ENCODE measurements at regions not wholly inside any gene's neighbourhood (a gene's known extent, or its start where the extent isn't known, plus 50 kb on each side); places are given as distances from the start of the nearest gene placed in this dataset.

DNA sequence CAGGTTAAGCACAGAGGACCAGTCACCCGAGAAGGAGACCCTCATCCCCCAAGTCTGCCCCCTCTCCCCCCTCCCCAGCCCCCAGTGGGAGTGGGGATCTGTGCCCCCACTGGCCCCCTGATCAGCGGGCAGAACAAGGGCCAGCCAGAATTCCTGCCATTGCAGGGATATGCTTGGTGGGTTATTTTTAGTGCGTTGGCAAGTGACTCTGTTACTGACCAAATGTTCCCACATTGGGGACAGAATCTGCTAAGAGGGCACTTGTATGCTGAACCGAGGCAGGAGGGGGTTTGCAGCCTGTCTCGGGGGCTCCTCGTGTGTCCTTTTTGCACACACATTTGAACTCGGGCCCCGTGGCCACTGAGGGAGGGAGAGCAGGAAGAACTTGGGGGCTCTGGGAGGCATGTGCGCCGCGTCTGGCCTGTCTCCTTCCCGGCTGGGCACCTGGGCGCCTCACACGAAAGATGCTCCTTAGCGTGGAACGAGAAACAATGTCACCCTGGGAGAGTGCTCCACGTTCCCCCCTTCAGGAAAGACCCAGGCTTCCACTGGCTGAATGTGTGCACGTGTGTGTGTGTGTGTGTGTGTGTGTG is 66.4 kb upstream of the CASZ1 start:
- DNase-seq, result no peak
- TF ChIP-seq EZH2 (IDR thresholded peaks at IDR 0.05; ENCODE audit: borderline replicate concordance, low read depth, low read length, severe bottlenecking), result no peak
- TF ChIP-seq, protein P1, sequence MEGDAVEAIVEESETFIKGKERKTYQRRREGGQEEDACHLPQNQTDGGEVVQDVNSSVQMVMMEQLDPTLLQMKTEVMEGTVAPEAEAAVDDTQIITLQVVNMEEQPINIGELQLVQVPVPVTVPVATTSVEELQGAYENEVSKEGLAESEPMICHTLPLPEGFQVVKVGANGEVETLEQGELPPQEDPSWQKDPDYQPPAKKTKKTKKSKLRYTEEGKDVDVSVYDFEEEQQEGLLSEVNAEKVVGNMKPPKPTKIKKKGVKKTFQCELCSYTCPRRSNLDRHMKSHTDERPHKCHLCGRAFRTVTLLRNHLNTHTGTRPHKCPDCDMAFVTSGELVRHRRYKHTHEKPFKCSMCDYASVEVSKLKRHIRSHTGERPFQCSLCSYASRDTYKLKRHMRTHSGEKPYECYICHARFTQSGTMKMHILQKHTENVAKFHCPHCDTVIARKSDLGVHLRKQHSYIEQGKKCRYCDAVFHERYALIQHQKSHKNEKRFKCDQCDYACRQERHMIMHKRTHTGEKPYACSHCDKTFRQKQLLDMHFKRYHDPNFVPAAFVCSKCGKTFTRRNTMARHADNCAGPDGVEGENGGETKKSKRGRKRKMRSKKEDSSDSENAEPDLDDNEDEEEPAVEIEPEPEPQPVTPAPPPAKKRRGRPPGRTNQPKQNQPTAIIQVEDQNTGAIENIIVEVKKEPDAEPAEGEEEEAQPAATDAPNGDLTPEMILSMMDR (IDR thresholded peaks at IDR 0.05; ENCODE audit: borderline replicate concordance, extremely low read depth, low read length, poor library complexity, severe bottlenecking), result no peak
- no peak for ATAC-seq (ENCODE audit: insufficient read depth, low read depth)
- no peak overlapping the region for H3K27ac ChIP-seq (ENCODE audit: low read length)
- H3K9me3 ChIP-seq (ENCODE audit: insufficient read depth, low read length, severe bottlenecking), result no peaks in the 10 kb centered on the region
- H3K9ac ChIP-seq (ENCODE audit: low read depth, low read length), result no peak overlapping the region
- H3K4me3 ChIP-seq (ENCODE audit: low read depth in 1 of 2, low read length in 2 of 2), result no peak overlapping the region
- peaks cover 11% of the 10 kb centered on the region for H3K4me1 ChIP-seq (ENCODE audit: insufficient read depth, low read length)
- H3K27me3 ChIP-seq (ENCODE audit: insufficient read depth, low read length, poor library complexity), result peaks cover 42% of the 10 kb centered on the region
- H3K4me2 ChIP-seq (ENCODE audit: insufficient read depth, low read length), result no peak overlapping the region
- H4K20me1 ChIP-seq (ENCODE audit: insufficient read depth, low read length), result peaks cover 11% of the 10 kb centered on the region
- H3K36me3 ChIP-seq (ENCODE audit: insufficient read depth, low read length), result no peaks in the 10 kb centered on the region
- no peak overlapping the region for H2AFZ ChIP-seq (ENCODE audit: low read depth, low read length)
- no peaks in the 10 kb centered on the region for H3K79me2 ChIP-seq (ENCODE audit: insufficient read depth, low read length)

GRCh38 chr1:10863886-10864285 is 67.4 kb upstream of the CASZ1 start:
- no peak overlapping the region for H3K4me3 ChIP-seq (ENCODE audit: low read depth in 1 of 2, low read length in 2 of 2)
- H3K9me3 ChIP-seq (ENCODE audit: insufficient read depth, low read length, severe bottlenecking), result no peaks in the 10 kb centered on the region
- no peak for TF ChIP-seq EZH2 (IDR thresholded peaks at IDR 0.05; ENCODE audit: borderline replicate concordance, low read depth, low read length, severe bottlenecking)
- TF ChIP-seq, protein P1 (IDR thresholded peaks at IDR 0.05; ENCODE audit: borderline replicate concordance, extremely low read depth, low read length, poor library complexity, severe bottlenecking), result no peak
- peaks cover 15% of the 10 kb centered on the region; the same call in 1 of the 2 replicates for H4K20me1 ChIP-seq (ENCODE audit: insufficient read depth, low read length)
- DNase-seq, result no peak
- ATAC-seq (ENCODE audit: insufficient read depth, low read depth), result no peak
- no peak overlapping the region for H3K9ac ChIP-seq (ENCODE audit: low read depth, low read length)
- no peak overlapping the region for H2AFZ ChIP-seq (ENCODE audit: low read depth, low read length)
- no peaks in the 10 kb centered on the region for H3K79me2 ChIP-seq (ENCODE audit: insufficient read depth, low read length)
- H3K27me3 ChIP-seq (ENCODE audit: insufficient read depth, low read length, poor library complexity), result peaks cover 52% of the 10 kb centered on the region
- peaks cover 11% of the 10 kb centered on the region for H3K4me1 ChIP-seq (ENCODE audit: insufficient read depth, low read length)
- H3K27ac ChIP-seq (ENCODE audit: low read length), result no peak overlapping the region
- H3K36me3 ChIP-seq (ENCODE audit: insufficient read depth, low read length), result no peaks in the 10 kb centered on the region
- no peak overlapping the region for H3K4me2 ChIP-seq (ENCODE audit: insufficient read depth, low read length)

DNA sequence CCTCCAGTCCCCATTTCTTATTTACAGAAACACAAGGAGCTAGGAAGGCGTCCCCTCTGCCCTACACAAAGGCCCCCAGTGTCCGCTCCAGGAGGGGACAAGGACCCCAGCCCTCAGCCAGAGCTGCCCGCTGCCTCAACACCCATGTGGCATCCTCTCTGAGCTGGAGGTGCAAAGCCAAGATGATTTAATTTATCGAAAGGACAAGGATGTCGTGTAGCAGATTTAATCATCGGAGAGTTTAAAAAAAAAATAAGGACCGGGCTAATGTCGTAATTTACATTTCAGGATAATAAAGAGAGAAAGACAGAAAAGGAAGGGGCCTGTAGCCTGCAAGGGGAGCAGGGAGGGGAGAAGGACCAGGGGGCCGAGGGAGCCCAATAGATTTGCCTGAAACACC is 68.3 kb upstream of the CASZ1 start:
- Histone ChIP-seq H4K20me1 (ENCODE audit: insufficient read depth, low read length) (peaks cover 15% of the 10 kb centered on the region; the same call in 1 of the 2 replicates), H3K79me2 (ENCODE audit: insufficient read depth, low read length) (no peaks in the 10 kb centered on the region), H3K27me3 (ENCODE audit: insufficient read depth, low read length, poor library complexity) (peaks cover 58% of the 10 kb centered on the region), H3K27ac (ENCODE audit: low read length) (no peak overlapping the region), H3K9ac (ENCODE audit: low read depth, low read length) (no peak overlapping the region), H2AFZ (ENCODE audit: low read depth, low read length) (no peak overlapping the region), H3K4me3 (ENCODE audit: low read depth in 1 of 2, low read length in 2 of 2) (no peak overlapping the region), H3K36me3 (ENCODE audit: insufficient read depth, low read length) (no peaks in the 10 kb centered on the region), H3K4me1 (ENCODE audit: insufficient read depth, low read length) (peaks cover 11% of the 10 kb centered on the region), H3K4me2 (ENCODE audit: insufficient read depth, low read length) (no peak overlapping the region), H3K9me3 (ENCODE audit: insufficient read depth, low read length, severe bottlenecking) (no peaks in the 10 kb centered on the region)
- no peak for TF ChIP-seq EZH2 (IDR thresholded peaks at IDR 0.05; ENCODE audit: borderline replicate concordance, low read depth, low read length, severe bottlenecking)
- TF ChIP-seq, protein P1 (IDR thresholded peaks at IDR 0.05; ENCODE audit: borderline replicate concordance, extremely low read depth, low read length, poor library complexity, severe bottlenecking), result no peak
- no peak for ATAC-seq (ENCODE audit: insufficient read depth, low read depth)
- no peak for DNase-seq

Measured in DND-41 (cell line).